ENCODE measurements at regions not wholly inside any gene's neighbourhood (a gene's known extent, or its start where the extent isn't known, plus 50 kb on each side); places are given as distances from the start of the nearest gene placed in this dataset.

DNA sequence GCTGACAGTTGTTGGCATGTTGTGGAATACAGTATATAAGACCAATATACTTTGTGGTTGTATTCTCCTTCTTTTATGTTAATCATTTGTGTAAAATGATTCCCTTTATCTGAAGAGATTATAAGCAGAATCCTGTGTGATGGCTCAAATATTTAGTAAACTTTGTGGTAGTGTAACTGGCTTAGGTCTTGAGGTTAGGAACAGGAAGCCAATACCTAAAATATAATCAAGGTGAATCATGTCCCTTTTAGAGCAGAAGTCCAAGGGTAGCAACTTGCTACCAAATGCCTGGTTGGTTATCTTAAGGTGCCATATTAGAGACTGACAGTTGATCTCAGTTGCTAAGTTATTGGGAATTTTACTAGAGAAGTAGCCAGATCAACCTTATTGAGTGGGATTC lies 398.5 kb upstream of the ADAMTS5 start:
- H3K27me3 ChIP-seq (replicated peaks; ENCODE audit: control insufficient read depth, insufficient read depth, low read length) = no peaks in the 10 kb centered on the region
- CTCF ChIA-PET = no interaction called here
- H3K9me3 ChIP-seq = no peaks in the 10 kb centered on the region
- no peak overlapping the region for H3K4me3 ChIP-seq (ENCODE audit: low read depth, low read length)
- H3K4me1 ChIP-seq = peaks cover 9% of the 10 kb centered on the region; the same call in 1 of the 2 replicates
- H3K36me3 ChIP-seq (ENCODE audit: control insufficient read depth, insufficient read depth, low read length) = no peaks in the 10 kb centered on the region
- TF ChIP-seq, protein P1, sequence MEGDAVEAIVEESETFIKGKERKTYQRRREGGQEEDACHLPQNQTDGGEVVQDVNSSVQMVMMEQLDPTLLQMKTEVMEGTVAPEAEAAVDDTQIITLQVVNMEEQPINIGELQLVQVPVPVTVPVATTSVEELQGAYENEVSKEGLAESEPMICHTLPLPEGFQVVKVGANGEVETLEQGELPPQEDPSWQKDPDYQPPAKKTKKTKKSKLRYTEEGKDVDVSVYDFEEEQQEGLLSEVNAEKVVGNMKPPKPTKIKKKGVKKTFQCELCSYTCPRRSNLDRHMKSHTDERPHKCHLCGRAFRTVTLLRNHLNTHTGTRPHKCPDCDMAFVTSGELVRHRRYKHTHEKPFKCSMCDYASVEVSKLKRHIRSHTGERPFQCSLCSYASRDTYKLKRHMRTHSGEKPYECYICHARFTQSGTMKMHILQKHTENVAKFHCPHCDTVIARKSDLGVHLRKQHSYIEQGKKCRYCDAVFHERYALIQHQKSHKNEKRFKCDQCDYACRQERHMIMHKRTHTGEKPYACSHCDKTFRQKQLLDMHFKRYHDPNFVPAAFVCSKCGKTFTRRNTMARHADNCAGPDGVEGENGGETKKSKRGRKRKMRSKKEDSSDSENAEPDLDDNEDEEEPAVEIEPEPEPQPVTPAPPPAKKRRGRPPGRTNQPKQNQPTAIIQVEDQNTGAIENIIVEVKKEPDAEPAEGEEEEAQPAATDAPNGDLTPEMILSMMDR (IDR thresholded peaks at IDR 0.05; ENCODE audit: insufficient read depth in 1 of 2, low read depth in 1 of 2, low read length in 1 of 2, severe bottlenecking in 1 of 2, unreplicated experiment in 1 of 2) = no peak
- BruUV-seq (replicated peaks) = no TSS peak
- H3K27ac Mint-ChIP-seq (ENCODE audit: unreplicated experiment) = no peak overlapping the region
- H3K4me1 Mint-ChIP-seq (ENCODE audit: low read depth, unreplicated experiment) = no peaks in the 10 kb centered on the region
- POLR2A ChIA-PET = no interaction called here
- no peak overlapping the region for H3K4me3 Mint-ChIP-seq (ENCODE audit: unreplicated experiment)
- no peak for DNase-seq
- intact Hi-C loops (cut with micrococcal nuclease; ENCODE audit: unreplicated experiment) = loop anchor here (10.0 kb wide), 2 partner anchors 109 to 511 kb away; no protein-coding TSS in a partner anchor
- no peaks in the 10 kb centered on the region for H3K36me3 Mint-ChIP-seq (ENCODE audit: insufficient read depth, unreplicated experiment)
- H3K9me3 Mint-ChIP-seq (ENCODE audit: unreplicated experiment) = no peaks in the 10 kb centered on the region
- no peaks in the 10 kb centered on the region for H3K27me3 Mint-ChIP-seq (ENCODE audit: insufficient read depth, unreplicated experiment)

DNA sequence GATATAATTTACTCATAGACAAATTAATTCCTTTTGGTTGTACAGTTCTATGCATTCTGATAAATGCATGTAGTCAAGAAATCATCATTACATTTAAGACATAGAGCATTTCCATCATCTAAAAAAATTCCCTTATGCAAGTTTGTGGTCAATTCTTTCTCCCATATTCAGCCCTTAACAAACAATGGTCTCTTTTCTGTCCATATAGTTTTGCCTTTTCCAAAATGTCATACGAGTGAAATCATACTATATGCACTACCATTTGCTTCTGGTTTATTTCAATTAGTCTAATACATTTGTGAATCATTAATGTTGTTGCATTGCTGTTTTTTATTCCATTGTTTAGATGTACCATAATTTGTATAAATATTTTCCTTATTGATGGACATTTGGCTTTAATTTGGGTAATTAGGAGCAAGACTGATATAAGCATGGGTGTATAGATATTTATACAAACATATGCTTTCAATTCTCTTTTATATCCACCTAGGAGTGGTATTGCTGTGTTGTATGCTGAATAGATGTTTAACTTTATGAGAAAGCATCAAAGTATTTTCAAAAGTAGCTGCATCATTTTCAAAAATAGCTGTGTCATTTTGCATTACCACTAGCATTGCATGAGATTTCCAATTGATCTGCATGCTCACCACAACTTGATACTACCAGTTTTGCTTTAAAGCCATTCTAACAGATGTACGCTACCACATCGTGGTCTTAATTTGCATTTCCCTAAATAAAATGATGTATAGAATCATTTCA lies 397.0 kb upstream of the ADAMTS5 start:
- Histone ChIP-seq H3K36me3 (ENCODE audit: control insufficient read depth, insufficient read depth, low read length) (no peaks in the 10 kb centered on the region), H3K9me3 (no peaks in the 10 kb centered on the region), H3K4me1 (peaks cover 22% of the 10 kb centered on the region), H3K27me3 (replicated peaks; ENCODE audit: control insufficient read depth, insufficient read depth, low read length) (no peaks in the 10 kb centered on the region), H3K4me3 (ENCODE audit: low read depth, low read length) (no peak overlapping the region)
- Mint-ChIP-seq H3K36me3 (ENCODE audit: insufficient read depth, unreplicated experiment) (no peaks in the 10 kb centered on the region), H3K4me3 (ENCODE audit: unreplicated experiment) (no peak overlapping the region), H3K27ac (ENCODE audit: unreplicated experiment) (no peak overlapping the region), H3K27me3 (ENCODE audit: insufficient read depth, unreplicated experiment) (no peaks in the 10 kb centered on the region), H3K9me3 (ENCODE audit: unreplicated experiment) (no peaks in the 10 kb centered on the region), H3K4me1 (ENCODE audit: low read depth, unreplicated experiment) (no peaks in the 10 kb centered on the region)
- ChIA-PET CTCF (no interaction called here), POLR2A (no interaction called here)
- DNase-seq = no peak
- intact Hi-C loops (cut with micrococcal nuclease; ENCODE audit: unreplicated experiment) = loop anchor here (10.0 kb wide), 2 partner anchors 111 to 509 kb away; no protein-coding TSS in a partner anchor
- TF ChIP-seq, protein P1 (IDR thresholded peaks at IDR 0.05; ENCODE audit: insufficient read depth in 1 of 2, low read depth in 1 of 2, low read length in 1 of 2, severe bottlenecking in 1 of 2, unreplicated experiment in 1 of 2) = no peak
- BruUV-seq (replicated peaks) = no TSS peak

DNA sequence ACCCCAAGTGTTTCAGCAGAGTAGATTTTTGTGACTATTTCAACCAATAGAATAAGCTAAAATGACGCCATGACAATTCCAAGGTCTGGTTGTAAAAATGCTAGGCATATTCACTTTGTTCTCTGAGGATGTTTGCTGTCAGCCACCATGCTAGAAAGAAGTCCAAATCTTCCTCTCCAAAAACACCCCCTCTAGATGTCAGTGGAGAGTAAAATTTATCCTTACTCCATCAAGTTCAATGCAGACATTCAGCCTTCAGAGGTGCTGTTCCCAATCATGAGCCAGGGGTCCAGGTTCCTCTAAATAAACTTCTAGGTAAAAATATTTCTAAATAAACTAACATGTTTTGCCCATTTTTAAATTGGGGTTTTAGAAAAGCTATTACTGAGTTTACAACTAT lies 395.4 kb upstream of the ADAMTS5 start:
- H3K9me3 Mint-ChIP-seq (ENCODE audit: unreplicated experiment) = no peaks in the 10 kb centered on the region
- CTCF ChIA-PET = interaction anchor here (1.2 kb wide), 1 partner anchor 1383 kb away, joined by 3 read pairs; no protein-coding TSS in a partner anchor

More for the DNA sequence above, 395.4 kb upstream of the ADAMTS5 start:
- H3K36me3 Mint-ChIP-seq (ENCODE audit: insufficient read depth, unreplicated experiment) = no peaks in the 10 kb centered on the region
- BruUV-seq (replicated peaks) = no TSS peak
- Histone ChIP-seq H3K9me3 (no peaks in the 10 kb centered on the region), H3K36me3 (ENCODE audit: control insufficient read depth, insufficient read depth, low read length) (no peaks in the 10 kb centered on the region), H3K4me3 (ENCODE audit: low read depth, low read length) (no peak overlapping the region), H3K4me1 (peaks cover 30% of the 10 kb centered on the region), H3K27me3 (replicated peaks; ENCODE audit: control insufficient read depth, insufficient read depth, low read length) (no peaks in the 10 kb centered on the region)
- TF ChIP-seq, protein P1 (IDR thresholded peaks at IDR 0.05; ENCODE audit: insufficient read depth in 1 of 2, low read depth in 1 of 2, low read length in 1 of 2, severe bottlenecking in 1 of 2, unreplicated experiment in 1 of 2) = peak in 1 of 2 experiments; percentile 33
- POLR2A ChIA-PET = no interaction called here
- H3K4me1 Mint-ChIP-seq (ENCODE audit: low read depth, unreplicated experiment) = peaks cover 8% of the 10 kb centered on the region
- no peaks in the 10 kb centered on the region for H3K27me3 Mint-ChIP-seq (ENCODE audit: insufficient read depth, unreplicated experiment)
- intact Hi-C loops (cut with micrococcal nuclease; ENCODE audit: unreplicated experiment) = loop anchor here (1.0 to 10.0 kb wide), 3 partner anchors 113 to 507 kb away; no protein-coding TSS in a partner anchor
- DNase-seq = peak in 1 of 2 experiments; percentile 20
- H3K27ac Mint-ChIP-seq (ENCODE audit: unreplicated experiment) = no peak overlapping the region
- H3K4me3 Mint-ChIP-seq (ENCODE audit: unreplicated experiment) = no peak overlapping the region

Measured in Caco-2 (cell line).